ENCODE measurements at regions not wholly inside any gene's neighbourhood (a gene's known extent, or its start where the extent isn't known, plus 50 kb on each side); places are given as distances from the start of the nearest gene placed in this dataset.
"Not testable (repeated sequence)": the region's sequence is repeated elsewhere in the genome, so short reads cannot be mapped to it uniquely, and the experiment has no call there.

DNA sequence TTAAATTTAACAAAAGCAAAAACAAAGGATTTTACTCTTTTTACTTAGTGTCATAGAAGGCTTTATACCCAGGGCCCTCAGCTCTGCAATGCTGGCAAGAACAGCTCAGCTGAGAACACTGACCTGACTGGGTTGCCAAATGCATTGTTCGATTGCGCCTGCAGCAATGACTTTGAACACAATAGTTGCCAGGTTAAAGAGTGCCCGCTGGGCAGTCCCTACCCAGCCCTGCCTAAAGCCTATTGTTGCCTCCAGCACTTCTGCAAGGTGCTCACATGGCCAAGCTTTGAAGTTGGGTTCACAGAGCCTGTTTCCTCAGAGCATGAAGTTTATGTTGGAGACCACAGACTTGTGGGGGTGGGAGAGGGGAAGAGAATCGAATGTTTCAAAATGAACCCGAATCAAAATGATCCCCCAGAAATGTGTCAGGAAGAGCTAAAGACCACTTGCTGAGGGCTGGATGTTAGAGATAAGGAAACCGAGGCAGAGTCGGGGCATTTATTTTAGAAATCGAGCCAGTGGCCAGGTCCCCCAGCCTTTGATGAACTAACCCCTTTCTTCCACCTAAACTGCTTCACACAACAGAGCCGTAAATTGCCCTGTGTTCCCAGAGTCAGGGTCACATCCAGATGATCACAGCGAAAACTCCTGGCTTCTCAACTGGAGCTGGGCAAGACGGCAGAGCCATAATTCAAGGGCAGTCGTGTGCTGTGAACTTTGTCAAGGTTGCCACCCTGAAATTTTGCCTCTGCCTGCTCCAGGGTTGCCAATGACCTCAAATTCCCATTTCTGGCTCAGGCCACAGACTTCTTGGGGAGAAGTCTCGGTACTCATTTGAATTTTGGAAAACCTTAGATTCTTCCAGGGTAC is 55.0 kb downstream of the FOXA2 start:
- DNase-seq (ENCODE audit: low read depth) = no peak

DNA sequence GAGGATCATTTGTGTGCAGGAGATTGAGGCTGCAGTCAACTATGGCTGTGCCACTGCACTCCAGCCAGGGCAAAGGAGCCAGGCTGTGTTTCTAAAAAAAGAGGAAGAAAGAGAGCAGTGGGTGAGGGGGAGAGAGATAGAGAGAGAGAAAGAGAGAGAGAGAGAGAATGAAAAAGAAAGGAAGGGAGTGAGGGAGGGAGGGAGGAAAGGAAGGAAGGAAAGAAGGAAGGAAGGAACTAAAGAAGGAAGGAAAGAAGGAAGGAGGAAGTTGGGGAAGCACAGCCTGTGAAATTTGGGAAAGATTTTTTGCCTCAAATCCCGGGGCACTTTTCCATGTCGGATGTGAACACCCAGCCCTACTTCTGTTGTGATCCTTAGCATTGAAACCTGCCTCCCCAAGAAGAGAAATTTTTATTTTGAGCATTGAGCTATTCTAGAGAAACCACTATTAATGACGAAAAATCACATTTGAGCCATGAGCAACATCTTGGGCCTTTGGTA is 57.8 kb downstream of the FOXA2 start:
- no peak for DNase-seq (ENCODE audit: low read depth)

DNA sequence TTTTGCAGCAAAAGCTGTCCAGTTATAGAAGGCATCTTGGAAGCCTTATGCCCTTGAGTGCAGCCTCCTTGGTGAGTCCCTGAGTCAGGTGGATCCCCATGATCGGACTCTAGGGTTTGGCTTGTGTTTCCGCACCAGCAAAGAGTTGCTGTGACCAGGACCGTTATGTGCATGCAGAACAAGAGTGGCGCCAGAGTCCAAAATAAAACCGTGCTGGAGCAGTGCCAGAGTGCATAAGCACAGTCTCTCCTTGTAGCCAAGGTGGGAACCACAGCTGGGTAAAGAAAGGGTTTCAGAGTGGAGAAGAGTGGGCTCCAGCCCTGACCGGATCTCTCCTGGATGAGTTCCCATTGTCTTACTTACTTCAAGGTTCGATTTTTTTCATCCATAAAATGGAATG is 58.6 kb downstream of the FOXA2 start:
- DNase-seq (ENCODE audit: low read depth) = no peak

DNA sequence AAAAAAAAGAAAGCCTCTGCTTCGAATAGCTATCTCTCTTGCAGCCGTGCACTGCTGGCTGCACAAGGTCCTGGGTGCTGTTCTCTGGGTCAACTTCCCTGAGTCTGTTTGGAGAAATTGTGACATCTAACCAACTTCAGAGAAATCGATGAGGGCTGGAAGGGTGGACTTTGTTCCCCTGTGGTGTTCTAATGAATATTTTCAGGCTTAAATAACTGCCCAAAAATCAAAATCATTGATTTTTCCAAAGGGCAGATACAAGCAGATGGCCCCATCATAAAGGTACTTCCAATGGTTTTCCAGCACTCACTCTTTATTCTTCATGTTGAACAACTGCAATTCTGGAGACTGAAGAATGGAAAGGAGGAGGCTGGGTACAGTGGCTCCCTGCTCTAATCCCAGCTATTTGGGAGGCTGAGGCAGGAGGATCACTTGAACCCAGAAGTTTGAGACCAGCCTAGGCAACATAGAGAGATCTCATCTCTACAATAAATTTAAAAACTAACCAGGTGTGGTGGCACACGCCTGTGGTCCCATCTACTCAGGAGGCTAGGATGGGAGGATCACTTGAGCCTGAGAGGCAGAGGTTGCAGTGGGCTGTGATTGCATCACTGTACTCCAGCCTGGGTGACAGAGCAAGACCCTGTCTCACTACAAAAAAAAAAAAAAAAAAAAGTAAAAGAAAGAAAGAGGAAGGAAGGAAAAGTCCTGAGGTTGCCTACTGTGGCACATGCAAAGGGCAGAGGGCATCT is 59.1 kb downstream of the FOXA2 start:
- DNase-seq (ENCODE audit: low read depth) = no peak

GRCh38 chr20:22524393-22525015 is 59.9 kb downstream of the FOXA2 start:
- DNase-seq (ENCODE audit: low read depth) = no peak

DNA sequence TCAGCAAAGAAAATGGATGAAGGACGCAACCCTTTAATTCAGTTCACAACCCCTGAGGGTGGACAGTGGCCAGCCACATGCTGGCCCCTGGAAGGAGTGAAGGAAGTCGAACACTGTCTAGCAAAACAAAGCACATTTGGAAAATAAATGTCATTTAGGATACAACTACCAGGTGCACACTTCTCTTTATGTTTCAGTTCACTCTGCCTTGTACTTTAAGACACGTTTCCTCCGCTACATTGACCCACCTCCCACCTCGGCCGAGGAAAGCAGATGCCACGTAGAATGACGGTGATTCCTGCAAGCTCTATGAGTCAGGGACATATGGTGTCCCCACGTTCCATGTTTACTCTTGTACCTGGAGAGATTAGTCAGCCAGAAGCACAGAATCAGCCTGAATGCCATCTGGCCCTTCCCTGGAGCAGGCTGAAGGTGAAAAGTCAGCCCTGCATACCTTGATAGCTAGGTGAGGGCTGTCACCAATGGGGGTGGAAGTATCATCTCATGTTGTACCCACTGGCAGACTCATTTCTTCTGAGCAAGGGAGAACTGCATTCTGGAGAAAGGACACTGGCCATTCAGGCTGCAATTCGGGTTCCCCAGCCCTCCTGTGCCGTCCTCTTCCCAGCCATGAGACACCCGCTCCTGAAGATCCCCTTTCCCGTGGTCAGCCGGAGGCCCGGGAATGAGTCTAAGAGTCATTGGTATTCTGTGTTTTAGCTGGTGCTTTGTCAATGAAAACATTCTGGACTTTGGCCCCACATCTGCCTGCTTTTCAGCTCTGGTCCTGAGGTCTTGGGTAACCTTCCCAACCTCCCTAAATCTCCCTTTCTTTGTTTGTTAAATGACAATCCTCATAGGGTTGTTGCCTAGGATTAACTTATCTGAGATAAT is 60.6 kb downstream of the FOXA2 start:
- no peak for DNase-seq (ENCODE audit: low read depth)

DNA sequence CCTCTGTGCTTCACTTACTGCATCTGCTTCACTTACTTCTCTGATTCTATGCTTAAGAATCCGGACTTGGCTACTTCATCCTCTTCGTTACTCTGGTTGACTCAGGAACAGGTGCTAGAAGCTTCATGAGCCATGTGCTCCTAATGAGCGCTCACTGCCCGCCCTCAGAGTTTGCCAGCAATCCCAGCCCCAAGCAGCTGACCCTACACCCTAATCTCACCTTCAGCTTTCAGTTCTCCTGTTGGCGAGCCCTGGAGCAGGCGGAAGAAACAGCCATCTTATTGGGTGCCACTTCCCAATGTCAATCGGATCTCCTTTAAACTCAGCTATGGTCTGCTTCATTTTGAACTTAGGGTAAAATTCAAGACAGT is 61.3 kb downstream of the FOXA2 start:
- no peak for DNase-seq (ENCODE audit: low read depth)

- DNase-seq (ENCODE audit: low read depth) = no peak
Measured at GRCh38 chr20:22522701-22523100, 61.7 kb downstream of the FOXA2 start.

DNA sequence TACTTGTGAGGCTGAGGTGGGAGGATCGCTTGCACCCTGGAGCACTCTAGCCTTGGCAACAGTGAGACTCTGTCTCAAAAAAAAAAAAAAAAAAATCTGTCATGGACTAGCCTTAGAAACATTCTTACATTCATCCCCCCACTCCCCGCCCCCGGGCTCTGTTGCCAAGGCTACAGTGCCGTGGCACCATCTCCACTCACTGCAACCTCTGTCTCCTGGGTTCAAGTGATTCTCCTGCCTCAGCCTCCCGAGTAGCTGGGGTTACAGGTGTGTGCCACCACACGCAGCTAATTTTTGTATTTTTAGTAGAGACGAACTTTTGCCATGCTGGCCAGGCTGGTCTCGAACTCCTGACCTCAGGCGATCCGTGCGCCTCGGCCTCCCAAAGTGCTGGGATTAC is 62.4 kb downstream of the FOXA2 start:
- DNase-seq (ENCODE audit: low read depth) = not testable (repeated sequence)

- no peak for DNase-seq (ENCODE audit: low read depth)
Measured at GRCh38 chr20:22520381-22520780, 64.0 kb downstream of the FOXA2 start.

DNA sequence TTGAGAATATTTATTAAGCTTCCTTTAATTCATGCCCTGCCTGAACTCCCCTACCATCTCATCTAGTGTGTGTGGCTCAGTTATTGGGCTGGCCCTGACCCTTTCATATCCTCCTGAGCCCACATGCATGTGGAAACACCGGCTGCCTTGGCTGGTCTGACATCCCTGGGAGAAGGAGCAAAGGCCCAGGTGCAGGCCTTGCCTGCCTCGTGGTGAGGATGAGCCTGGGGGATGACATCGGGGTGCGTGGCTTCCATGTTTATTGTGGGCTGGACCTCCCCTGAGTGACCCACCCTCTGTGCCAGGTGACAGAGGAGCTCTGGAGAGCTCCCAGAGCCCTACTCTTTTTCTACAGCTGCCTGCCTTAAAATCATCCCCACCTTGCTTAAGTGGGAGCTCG is 69.1 kb downstream of the FOXA2 start:
- no peak for DNase-seq (ENCODE audit: low read depth)

DNA sequence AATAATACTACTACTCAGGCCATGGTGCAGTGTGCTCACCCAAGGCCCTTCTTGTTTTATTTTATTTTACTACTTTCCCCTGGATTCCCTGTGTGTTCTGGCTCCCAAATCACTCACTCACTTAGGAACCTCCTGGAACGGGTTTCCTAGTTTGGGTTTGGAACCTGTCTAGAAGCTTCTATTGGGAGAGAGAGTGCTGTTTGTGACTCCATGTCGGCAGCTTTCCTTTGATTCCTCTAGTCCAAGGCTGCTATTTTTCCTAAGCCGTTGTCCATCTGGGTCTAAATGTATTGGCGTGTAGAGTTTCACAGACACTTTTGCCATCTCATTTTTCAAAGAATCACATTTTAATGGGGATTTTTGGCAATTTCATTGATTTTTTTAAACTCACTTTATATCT is 70.8 kb downstream of the FOXA2 start:
- DNase-seq (ENCODE audit: low read depth) = no peak

- DNase-seq (ENCODE audit: low read depth) = no peak
Measured at GRCh38 chr20:22512911-22513489, 71.4 kb downstream of the FOXA2 start.

- DNase-seq (ENCODE audit: low read depth) = no peak
Measured at GRCh38 chr20:22511943-22512910, 72.1 kb downstream of the FOXA2 start.

GRCh38 chr20:22509843-22510147 is 74.6 kb downstream of the FOXA2 start:
- no peak for DNase-seq (ENCODE audit: low read depth)

- DNase-seq (ENCODE audit: low read depth) = no peak
Measured at GRCh38 chr20:22509090-22509842, 75.1 kb downstream of the FOXA2 start.

GRCh38 chr20:22508426-22508825 is 75.9 kb downstream of the FOXA2 start:
- DNase-seq (ENCODE audit: low read depth) = no peak

- DNase-seq (ENCODE audit: low read depth) = no peak
Measured at GRCh38 chr20:22507240-22507961, 77.0 kb downstream of the FOXA2 start.

DNA sequence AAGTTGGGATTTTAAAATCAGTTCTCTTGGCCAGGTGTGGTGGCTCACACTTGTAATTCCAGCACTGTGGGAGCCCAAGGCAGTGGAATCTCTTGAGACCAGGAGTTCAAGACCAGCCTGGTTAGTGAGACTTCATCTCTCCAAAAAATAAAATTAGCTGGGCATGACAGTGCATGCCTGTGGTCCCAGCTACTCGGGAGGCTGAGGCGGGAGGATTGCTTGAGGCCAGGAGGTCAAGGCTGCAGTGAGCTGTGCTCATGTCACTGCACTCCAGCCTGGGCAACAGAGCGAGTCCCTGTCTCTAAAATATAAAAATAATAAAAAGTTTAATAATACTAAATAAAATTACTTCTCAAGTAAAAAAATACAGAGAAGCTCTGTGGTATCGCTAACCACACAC is 77.5 kb downstream of the FOXA2 start:
- no peak for DNase-seq (ENCODE audit: low read depth)

Data from activated gamma-delta T cell treated with anti-CD3 and anti-CD28 coated beads, Interleukin-2, amount 50 U/mL, for 16 hours (primary cell).